ENCODE measurements at regions not wholly inside any gene's neighbourhood (a gene's known extent, or its start where the extent isn't known, plus 50 kb on each side); places are given as distances from the start of the nearest gene placed in this dataset.

DNA sequence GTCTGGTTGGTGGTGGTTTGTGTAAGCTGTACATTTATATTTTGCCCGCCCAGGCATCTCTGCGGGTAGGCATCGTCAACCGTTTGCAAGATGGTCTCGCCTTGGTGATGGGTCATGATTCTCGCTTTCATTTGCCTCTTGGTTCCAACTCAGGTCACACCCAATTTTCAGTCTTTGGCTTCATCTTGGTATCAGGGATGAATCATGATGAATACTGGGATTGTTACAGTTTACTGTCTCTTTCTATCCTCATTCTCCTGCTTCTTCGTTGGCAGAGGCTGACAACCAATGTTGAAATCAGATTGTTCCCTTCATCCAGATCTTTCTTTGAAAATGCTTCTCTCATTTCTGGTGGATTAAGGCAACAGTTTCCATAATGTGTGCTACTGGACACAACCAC, 129.7 kb upstream of the KAZN start:
- intact Hi-C loops (cut with micrococcal nuclease), result no loop called here
- H3K27me3 ChIP-seq (ENCODE audit: control insufficient read depth, insufficient read depth, low read length), result no peaks in the 10 kb centered on the region
- TF ChIP-seq CTCF (IDR thresholded peaks at IDR 0.05), result no peak
- no peak for DNase-seq
- Mint-ChIP-seq H3K27ac (no peak overlapping the region), H3K27me3 (ENCODE audit: low read depth in 2 of 2) (peaks cover 0 to 14% of the 10 kb centered on the region in 2 donors), H3K4me3 (no peak overlapping the region), H3K4me1 (no peaks in the 10 kb centered on the region), H3K9me3 (no peaks in the 10 kb centered on the region), H3K36me3 (no peaks in the 10 kb centered on the region)
- no peak overlapping the region for H3K4me3 ChIP-seq (ENCODE audit: low read length)
- no peaks in the 10 kb centered on the region for H3K36me3 ChIP-seq (ENCODE audit: control insufficient read depth, insufficient read depth, low read length)
- H3K27ac ChIP-seq (ENCODE audit: low read length), result no peak overlapping the region
- no peak for ATAC-seq
- WGBS (ENCODE audit: insufficient coverage), result 93% methylated on average over 7 of the region's 7 CpGs
- H3K4me1 ChIP-seq (ENCODE audit: control insufficient read depth, insufficient read depth, low read length), result no peaks in the 10 kb centered on the region
- H3K9me3 ChIP-seq (ENCODE audit: control insufficient read depth, insufficient read depth, low read length), result no peaks in the 10 kb centered on the region

GRCh38 chr1:14470802-14471201, 127.7 kb upstream of the KAZN start:
- DNase-seq (no peak), ATAC-seq (no peak)
- no peaks in the 10 kb centered on the region for H3K27me3 ChIP-seq (ENCODE audit: control insufficient read depth, insufficient read depth, low read length)
- 78% methylated on average over 4 of the region's 4 CpGs for WGBS (ENCODE audit: insufficient coverage)
- Mint-ChIP-seq H3K4me1 (no peaks in the 10 kb centered on the region), H3K27me3 (ENCODE audit: low read depth in 2 of 2) (peaks cover 4 to 16% of the 10 kb centered on the region in 2 donors), H3K27ac (no peak overlapping the region), H3K9me3 (no peaks in the 10 kb centered on the region), H3K36me3 (no peaks in the 10 kb centered on the region), H3K4me3 (no peak overlapping the region)
- intact Hi-C loops (cut with micrococcal nuclease), result no loop called here
- no peaks in the 10 kb centered on the region for H3K9me3 ChIP-seq (ENCODE audit: control insufficient read depth, insufficient read depth, low read length)
- H3K27ac ChIP-seq (ENCODE audit: low read length), result no peak overlapping the region
- H3K4me1 ChIP-seq (ENCODE audit: control insufficient read depth, insufficient read depth, low read length), result no peaks in the 10 kb centered on the region
- TF ChIP-seq CTCF (IDR thresholded peaks at IDR 0.05), result no peak
- no peaks in the 10 kb centered on the region for H3K36me3 ChIP-seq (ENCODE audit: control insufficient read depth, insufficient read depth, low read length)
- H3K4me3 ChIP-seq (ENCODE audit: low read length), result no peak overlapping the region

GRCh38 chr1:14474856-14475255, 123.6 kb upstream of the KAZN start:
- peaks cover 4 to 12% of the 10 kb centered on the region in 2 donors for H3K27me3 Mint-ChIP-seq (ENCODE audit: low read depth in 2 of 2)
- Histone ChIP-seq H3K36me3 (ENCODE audit: control insufficient read depth, insufficient read depth, low read length) (no peaks in the 10 kb centered on the region), H3K9me3 (ENCODE audit: control insufficient read depth, insufficient read depth, low read length) (no peaks in the 10 kb centered on the region), H3K4me1 (ENCODE audit: control insufficient read depth, insufficient read depth, low read length) (no peaks in the 10 kb centered on the region), H3K4me3 (ENCODE audit: low read length) (no peak overlapping the region), H3K27me3 (ENCODE audit: control insufficient read depth, insufficient read depth, low read length) (no peaks in the 10 kb centered on the region), H3K27ac (ENCODE audit: low read length) (no peak overlapping the region)
- TF ChIP-seq CTCF (IDR thresholded peaks at IDR 0.05), result no peak
- H3K4me1 Mint-ChIP-seq, result no peaks in the 10 kb centered on the region
- DNase-seq (no peak), ATAC-seq (no peak)
- H3K27ac Mint-ChIP-seq, result no peak overlapping the region
- H3K9me3 Mint-ChIP-seq, result no peaks in the 10 kb centered on the region
- H3K36me3 Mint-ChIP-seq, result no peaks in the 10 kb centered on the region
- H3K4me3 Mint-ChIP-seq, result no peak overlapping the region
- 90% methylated on average over 1 of the region's 1 CpG for WGBS (ENCODE audit: insufficient coverage)
- intact Hi-C loops (cut with micrococcal nuclease), result no loop called here

GRCh38 chr1:14476170-14476955, 122.1 kb upstream of the KAZN start:
- WGBS (ENCODE audit: insufficient coverage), result 82% methylated on average over 7 of the region's 8 CpGs
- intact Hi-C loops (cut with micrococcal nuclease), result no loop called here
- DNase-seq, result no peak
- Mint-ChIP-seq H3K9me3 (no peaks in the 10 kb centered on the region), H3K27ac (no peak overlapping the region), H3K4me3 (no peak overlapping the region), H3K27me3 (ENCODE audit: low read depth in 2 of 2) (peaks cover 5 to 11% of the 10 kb centered on the region in 2 donors), H3K36me3 (no peaks in the 10 kb centered on the region), H3K4me1 (no peaks in the 10 kb centered on the region)
- Histone ChIP-seq H3K9me3 (ENCODE audit: control insufficient read depth, insufficient read depth, low read length) (no peaks in the 10 kb centered on the region), H3K4me3 (ENCODE audit: low read length) (no peak overlapping the region), H3K36me3 (ENCODE audit: control insufficient read depth, insufficient read depth, low read length) (no peaks in the 10 kb centered on the region), H3K27ac (ENCODE audit: low read length) (no peak overlapping the region), H3K4me1 (ENCODE audit: control insufficient read depth, insufficient read depth, low read length) (no peaks in the 10 kb centered on the region), H3K27me3 (ENCODE audit: control insufficient read depth, insufficient read depth, low read length) (peaks cover 2% of the 10 kb centered on the region)
- TF ChIP-seq CTCF (IDR thresholded peaks at IDR 0.05), result no peak
- ATAC-seq, result no peak
